OCI-LY3 (cell line): ENCODE measurements at regions not wholly inside any gene's neighbourhood (a gene's known extent, or its start where the extent isn't known, plus 50 kb on each side); places are given as distances from the start of the nearest gene placed in this dataset.

ENCODE experiments used
- H2AFZ ChIP-seq: fragments of 200-600, 300-600 bp; shearing (Covaris generic); 2 replicates; pipeline ENCODE4 v1.6.0; 2014; ENCODE audit warnings: antibody characterized with exemption, low read depth, low read length
- H3K27ac ChIP-seq: fragments of 200-600, 300-600 bp; sonication (generic); 2 replicates; pipeline ENCODE4 v1.5.1; 2014; ENCODE audit warnings: mild to moderate bottlenecking, low read length, moderate library complexity, mixed read lengths
- H3K27me3 ChIP-seq: fragments of 200-600, 300-600 bp; sonication (generic); 2 replicates; pipeline ENCODE4 v1.6.1; 2014; ENCODE audit warnings: low read depth, low read length, mixed read lengths
- H3K36me3 ChIP-seq: fragments of 200-600, 300-600 bp; sonication (generic); replicated peaks from 2 replicates; pipeline ENCODE3; 2014; ENCODE audit warnings: low read depth, low read length, mixed read lengths
- H3K4me1 ChIP-seq: fragments of 300-600, 200-600 bp; sonication (generic); 2 replicates; pipeline ENCODE4 v1.6.1; 2014; ENCODE audit warnings: low read length, mixed read lengths
- H3K4me2 ChIP-seq: fragments of 200-600, 300-600 bp; sonication (generic); 2 replicates; pipeline ENCODE4 v1.6.1; 2014; ENCODE audit warnings: low read length, mixed read lengths
- H3K4me3 ChIP-seq: fragments of 300-600, 200-600 bp; sonication (generic); 2 replicates; pipeline ENCODE4 v1.5.1; 2014; ENCODE audit warnings: antibody characterized with exemption, mild to moderate bottlenecking, low read length, moderate library complexity
- H3K79me2 ChIP-seq: fragments of 300-600, 200-600 bp; shearing (Covaris generic); 2 replicates; pipeline ENCODE4 v1.6.1; 2014; ENCODE audit warnings: mild to moderate bottlenecking, low read length, mixed read lengths
- H3K9ac ChIP-seq: fragments of 300-600, 200-600 bp; shearing (Covaris generic); 2 replicates; pipeline ENCODE4 v1.6.0; 2014; ENCODE audit warnings: mild to moderate bottlenecking, low read length, moderate library complexity
- H3K9me3 ChIP-seq: fragments of 200-600, 300-600 bp; shearing (Covaris generic); 2 replicates; pipeline ENCODE4 v1.6.1; 2014; ENCODE audit warnings: low read length, mixed read lengths; ENCODE audit not compliant: insufficient read depth
- H4K20me1 ChIP-seq: fragments of 200-600, 300-600 bp; sonication (generic); 2 replicates; pipeline ENCODE4 v1.6.1; 2016; ENCODE audit warnings: low read length, mixed read lengths; ENCODE audit not compliant: insufficient read depth
- CTCF ChIP-seq: fragments of 200-600, 300-600 bp; sonication (generic); IDR thresholded peaks from 2 replicates; pipeline ENCODE4 v1.5.1; 2014; ENCODE audit warnings: antibody characterized with exemption, low read length, low read depth
- EZH2phosphoT487 ChIP-seq: fragments of 200-600 bp; shearing (Covaris generic); IDR thresholded peaks from 2 replicates; pipeline ENCODE4 v1.6.1; 2018; ENCODE audit warnings: antibody characterized with exemption, mixed run types, low read depth

DNA sequence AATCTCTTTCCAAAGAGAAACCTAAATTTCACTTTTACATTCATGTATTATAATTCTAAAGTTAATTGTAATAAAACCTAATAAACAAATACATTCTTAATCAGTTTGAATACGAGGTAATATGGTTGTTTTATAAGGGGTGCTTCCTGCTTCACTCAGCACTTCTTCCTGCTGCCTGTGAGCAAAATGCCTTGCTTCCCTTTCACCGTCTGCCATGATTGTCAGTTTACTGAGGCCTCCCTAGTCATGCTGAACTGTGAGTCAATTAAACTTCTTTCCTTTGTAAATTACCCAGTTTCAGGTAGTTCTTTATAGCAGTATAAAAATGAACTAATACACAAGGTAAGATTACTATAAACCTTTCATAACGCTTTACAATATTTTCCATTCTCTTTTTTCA lies 491.1 kb upstream of the LRRC7 start:
- Histone ChIP-seq H3K9me3 (no peaks in the 10 kb centered on the region), H3K27me3 (no peaks in the 10 kb centered on the region), H3K79me2 (no peaks in the 10 kb centered on the region), H3K27ac (no peak overlapping the region), H2AFZ (no peak overlapping the region), H3K4me2 (no peak overlapping the region), H3K9ac (no peak overlapping the region), H3K4me3 (no peak overlapping the region), H3K4me1 (no peaks in the 10 kb centered on the region), H4K20me1 (no peaks in the 10 kb centered on the region), H3K36me3 (no peaks in the 10 kb centered on the region)
- TF ChIP-seq EZH2phosphoT487 = no peak
- no peak for TF ChIP-seq CTCF

- H2AFZ ChIP-seq = no peak overlapping the region
- no peaks in the 10 kb centered on the region for H3K36me3 ChIP-seq
- H3K4me3 ChIP-seq = no peak overlapping the region
- no peaks in the 10 kb centered on the region for H3K4me1 ChIP-seq
- no peaks in the 10 kb centered on the region for H3K79me2 ChIP-seq
- no peak overlapping the region for H3K9ac ChIP-seq
- no peak overlapping the region for H3K4me2 ChIP-seq
- no peaks in the 10 kb centered on the region for H4K20me1 ChIP-seq
- no peaks in the 10 kb centered on the region for H3K27me3 ChIP-seq
- H3K27ac ChIP-seq = no peak overlapping the region
- TF ChIP-seq EZH2phosphoT487 = no peak
- no peak for TF ChIP-seq CTCF
- H3K9me3 ChIP-seq = no peaks in the 10 kb centered on the region
These were observed 490.5 kb upstream of the LRRC7 start for GRCh38 chr1:69077198-69077597.

- H3K4me2 ChIP-seq = no peak overlapping the region
- H4K20me1 ChIP-seq = no peaks in the 10 kb centered on the region
- no peaks in the 10 kb centered on the region for H3K36me3 ChIP-seq
- H3K4me3 ChIP-seq = no peak overlapping the region
- no peaks in the 10 kb centered on the region for H3K27me3 ChIP-seq
- H3K79me2 ChIP-seq = no peaks in the 10 kb centered on the region
- H3K9ac ChIP-seq = no peak overlapping the region
- no peak overlapping the region for H2AFZ ChIP-seq
- H3K4me1 ChIP-seq = no peaks in the 10 kb centered on the region
- no peak overlapping the region for H3K27ac ChIP-seq
- TF ChIP-seq CTCF = no peak
- no peak for TF ChIP-seq EZH2phosphoT487
- no peaks in the 10 kb centered on the region for H3K9me3 ChIP-seq
These were observed 490.1 kb upstream of the LRRC7 start for GRCh38 chr1:69077633-69078032.

GRCh38 chr1:69081668-69082067 lies 486.1 kb upstream of the LRRC7 start:
- TF ChIP-seq EZH2phosphoT487 = no peak
- TF ChIP-seq CTCF = no peak
- H3K79me2 ChIP-seq = no peaks in the 10 kb centered on the region
- no peak overlapping the region for H3K4me3 ChIP-seq
- no peaks in the 10 kb centered on the region for H3K4me1 ChIP-seq
- no peak overlapping the region for H2AFZ ChIP-seq
- no peak overlapping the region for H3K9ac ChIP-seq
- no peaks in the 10 kb centered on the region for H3K27me3 ChIP-seq
- H3K9me3 ChIP-seq = no peaks in the 10 kb centered on the region
- no peaks in the 10 kb centered on the region for H3K36me3 ChIP-seq
- no peak overlapping the region for H3K27ac ChIP-seq
- H4K20me1 ChIP-seq = no peaks in the 10 kb centered on the region
- H3K4me2 ChIP-seq = no peak overlapping the region
